ENCODE measurements at regions not wholly inside any gene's neighbourhood (a gene's known extent, or its start where the extent isn't known, plus 50 kb on each side); places are given as distances from the start of the nearest gene placed in this dataset.

DNA sequence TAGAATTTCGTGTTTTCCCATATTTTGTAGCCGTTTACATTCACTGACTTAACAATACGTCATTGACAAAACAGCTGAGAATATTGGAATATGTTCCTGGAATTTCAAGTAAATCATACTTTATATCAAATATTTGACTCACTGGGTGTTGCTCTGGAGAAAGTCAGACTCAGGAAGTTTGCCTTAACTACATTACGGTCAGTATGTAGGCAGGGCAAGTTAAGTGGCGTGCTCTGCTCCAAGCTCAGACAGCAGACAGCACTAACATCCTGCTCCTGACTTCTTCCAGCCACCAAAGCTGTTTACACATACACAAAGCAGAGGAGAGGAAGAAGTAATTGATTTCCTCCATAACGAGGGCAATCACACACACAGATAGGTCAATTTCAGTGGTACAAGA, 414.6 kb downstream of the LRRIQ3 start:
- no peak overlapping the region for H3K4me2 ChIP-seq (replicated peaks; ENCODE audit: extremely low read depth, low read length, poor library complexity, severe bottlenecking)
- H3K36me3 ChIP-seq (replicated peaks in 1 of 2; ENCODE audit: control insufficient read depth in 1 of 2, insufficient read depth in 2 of 2, low read length in 2 of 2) = no peaks in the 10 kb centered on the region
- H3K27me3 ChIP-seq (ENCODE audit: control insufficient read depth in 2 of 2, insufficient read depth in 2 of 2, low read length in 2 of 2) = no peaks in the 10 kb centered on the region
- Mint-ChIP-seq H3K27me3 (ENCODE audit: low read depth in 3 of 3) (peaks cover 1 to 2% (median 1%) of the 10 kb centered on the region in 3 donors), H3K9me3 (peaks cover 0 to 12% (median 4%) of the 10 kb centered on the region in 7 donors), H3K27ac (peak overlapping the region in 1 of 7 donors; percentile 36), H3K4me3 (no peak overlapping the region), H3K4me1 (no peaks in the 10 kb centered on the region), H3K36me3 (no peaks in the 10 kb centered on the region)
- H3K4me1 ChIP-seq (ENCODE audit: control insufficient read depth in 1 of 2, insufficient read depth in 2 of 2, low read length in 2 of 2) = no peaks in the 10 kb centered on the region
- TF ChIP-seq, protein P1, sequence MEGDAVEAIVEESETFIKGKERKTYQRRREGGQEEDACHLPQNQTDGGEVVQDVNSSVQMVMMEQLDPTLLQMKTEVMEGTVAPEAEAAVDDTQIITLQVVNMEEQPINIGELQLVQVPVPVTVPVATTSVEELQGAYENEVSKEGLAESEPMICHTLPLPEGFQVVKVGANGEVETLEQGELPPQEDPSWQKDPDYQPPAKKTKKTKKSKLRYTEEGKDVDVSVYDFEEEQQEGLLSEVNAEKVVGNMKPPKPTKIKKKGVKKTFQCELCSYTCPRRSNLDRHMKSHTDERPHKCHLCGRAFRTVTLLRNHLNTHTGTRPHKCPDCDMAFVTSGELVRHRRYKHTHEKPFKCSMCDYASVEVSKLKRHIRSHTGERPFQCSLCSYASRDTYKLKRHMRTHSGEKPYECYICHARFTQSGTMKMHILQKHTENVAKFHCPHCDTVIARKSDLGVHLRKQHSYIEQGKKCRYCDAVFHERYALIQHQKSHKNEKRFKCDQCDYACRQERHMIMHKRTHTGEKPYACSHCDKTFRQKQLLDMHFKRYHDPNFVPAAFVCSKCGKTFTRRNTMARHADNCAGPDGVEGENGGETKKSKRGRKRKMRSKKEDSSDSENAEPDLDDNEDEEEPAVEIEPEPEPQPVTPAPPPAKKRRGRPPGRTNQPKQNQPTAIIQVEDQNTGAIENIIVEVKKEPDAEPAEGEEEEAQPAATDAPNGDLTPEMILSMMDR (IDR thresholded peaks at IDR 0.05) = no peak
- no peak for DNase-seq
- H3K4me3 ChIP-seq (replicated peaks in 1 of 3; ENCODE audit: low read depth in 2 of 3, low read length in 3 of 3) = no peak overlapping the region
- WGBS (ENCODE audit: insufficient coverage) = no CpG with 5 or more reads among the region's 6 CpGs
- H3K9ac ChIP-seq (ENCODE audit: insufficient read depth, low read length, poor library complexity, severe bottlenecking) = no peak overlapping the region
- H3K27ac ChIP-seq (ENCODE audit: low read depth in 1 of 2, low read length in 2 of 2) = no peak overlapping the region
- H3K9me3 ChIP-seq (replicated peaks in 1 of 2; ENCODE audit: control insufficient read depth in 1 of 2, insufficient read depth in 1 of 2, low read length in 2 of 2) = peaks cover 0 to 2% of the 10 kb centered on the region in 2 donors
- H3K79me2 ChIP-seq (ENCODE audit: insufficient read depth, low read length) = no peaks in the 10 kb centered on the region
- intact Hi-C loops (cut with micrococcal nuclease) = no loop called here
- no peak overlapping the region for H2AFZ ChIP-seq (ENCODE audit: insufficient read depth, low read depth, low read length, poor library complexity, severe bottlenecking)
- H4K20me1 ChIP-seq (ENCODE audit: insufficient read depth, low read length) = no peaks in the 10 kb centered on the region

DNA sequence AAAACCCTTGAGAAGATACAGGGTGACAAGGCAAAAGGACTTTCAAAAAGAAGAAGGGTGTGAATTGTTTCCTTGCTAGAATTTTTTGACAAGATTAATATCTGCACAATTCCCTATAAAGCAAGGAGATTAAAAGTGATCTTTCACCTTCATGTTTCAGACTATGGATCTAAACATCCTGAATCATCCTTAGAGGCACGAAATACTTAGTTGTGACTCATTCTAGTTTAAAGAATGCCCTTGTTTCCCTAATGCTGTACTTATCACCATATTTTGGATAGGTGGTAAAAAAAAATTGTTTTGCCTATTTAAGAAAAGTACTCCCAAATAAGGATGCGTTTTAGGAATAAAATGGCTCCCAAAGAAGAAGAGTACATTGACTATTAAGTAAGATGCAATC, 415.1 kb downstream of the LRRIQ3 start:
- H3K36me3 Mint-ChIP-seq = no peaks in the 10 kb centered on the region

More for the DNA sequence above, 415.1 kb downstream of the LRRIQ3 start:
- no peak overlapping the region for H2AFZ ChIP-seq (ENCODE audit: insufficient read depth, low read depth, low read length, poor library complexity, severe bottlenecking)
- TF ChIP-seq, protein P1 (IDR thresholded peaks at IDR 0.05) = no peak
- H3K9me3 ChIP-seq (replicated peaks in 1 of 2; ENCODE audit: control insufficient read depth in 1 of 2, insufficient read depth in 1 of 2, low read length in 2 of 2) = no peaks in the 10 kb centered on the region
- H3K27me3 ChIP-seq (ENCODE audit: control insufficient read depth in 2 of 2, insufficient read depth in 2 of 2, low read length in 2 of 2) = no peaks in the 10 kb centered on the region
- no peak overlapping the region for H3K27ac ChIP-seq (ENCODE audit: low read depth in 1 of 2, low read length in 2 of 2)
- DNase-seq = no peak
- H3K9ac ChIP-seq (ENCODE audit: insufficient read depth, low read length, poor library complexity, severe bottlenecking) = no peak overlapping the region
- H3K4me3 ChIP-seq (replicated peaks in 1 of 3; ENCODE audit: low read depth in 2 of 3, low read length in 3 of 3) = no peak overlapping the region
- Mint-ChIP-seq H3K9me3 (peaks cover 0 to 14% (median 4%) of the 10 kb centered on the region in 7 donors), H3K27ac (no peak overlapping the region), H3K27me3 (ENCODE audit: low read depth in 3 of 3) (peaks cover 1 to 2% (median 1%) of the 10 kb centered on the region in 3 donors), H3K4me1 (no peaks in the 10 kb centered on the region), H3K4me3 (no peak overlapping the region)
- H3K36me3 ChIP-seq (replicated peaks in 1 of 2; ENCODE audit: control insufficient read depth in 1 of 2, insufficient read depth in 2 of 2, low read length in 2 of 2) = no peaks in the 10 kb centered on the region
- H3K4me2 ChIP-seq (replicated peaks; ENCODE audit: extremely low read depth, low read length, poor library complexity, severe bottlenecking) = no peak overlapping the region
- no peaks in the 10 kb centered on the region for H3K4me1 ChIP-seq (ENCODE audit: control insufficient read depth in 1 of 2, insufficient read depth in 2 of 2, low read length in 2 of 2)
- intact Hi-C loops (cut with micrococcal nuclease) = no loop called here
- WGBS (ENCODE audit: insufficient coverage) = no CpG with 5 or more reads among the region's 2 CpGs
- H4K20me1 ChIP-seq (ENCODE audit: insufficient read depth, low read length) = no peaks in the 10 kb centered on the region
- no peaks in the 10 kb centered on the region for H3K79me2 ChIP-seq (ENCODE audit: insufficient read depth, low read length)
